Vagina (tissue), 2 donors: ENCODE measurements at regions not wholly inside any gene's neighbourhood (a gene's known extent, or its start where the extent isn't known, plus 50 kb on each side); places are given as distances from the start of the nearest gene placed in this dataset.

ENCODE experiments used
- CTCF ChIP-seq, 3 experiments: fragments of 450-650 bp in 2 of 3; fragments of 200-600 bp in 1 of 3; sonication (generic) in 1 of 3; IDR thresholded peaks; one replicate each; pipeline ENCODE4 v1.5.1; 2017 to 2019; ENCODE audit warnings: antibody characterized with exemption in 3 of 3, mild to moderate bottlenecking in 2 of 3, moderate library complexity in 2 of 3
- POLR2A ChIP-seq, 2 donors: fragments of 450-650 bp; IDR thresholded peaks; one replicate each; pipeline ENCODE4 v1.6.1; 2017; ENCODE audit warnings: antibody characterized with exemption in 2 of 2, mild to moderate bottlenecking in 2 of 2, moderate library complexity in 2 of 2
- POLR2AphosphoS5 ChIP-seq, 2 donors: sonication (generic); formaldehyde crosslinking; IDR thresholded peaks; one replicate each; pipeline ENCODE4 v1.9.0; 2017; ENCODE audit warnings: antibody characterized with exemption in 2 of 2, mild to moderate bottlenecking in 2 of 2, low read depth in 1 of 2; ENCODE audit not compliant: insufficient read depth in 1 of 2

DNA sequence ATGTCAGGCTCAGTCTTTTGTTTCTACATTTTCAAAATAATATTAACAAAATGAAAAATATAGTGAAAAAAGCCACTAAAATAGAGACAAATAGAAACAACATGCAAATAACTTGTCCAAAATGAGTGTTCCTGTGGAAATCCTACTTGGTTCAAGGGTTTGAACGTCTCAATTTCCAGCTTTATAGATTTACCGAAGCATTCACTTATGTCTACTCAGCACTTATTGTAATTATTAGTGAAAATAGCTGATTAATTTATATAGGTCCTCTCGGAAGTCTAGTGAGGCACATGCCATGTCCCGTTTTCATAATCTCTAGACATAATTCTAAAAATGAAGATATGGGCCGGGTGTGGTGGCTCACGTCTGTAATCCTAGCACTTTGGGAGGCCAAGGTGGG, 99.9 kb upstream of the NFIB start:
- TF ChIP-seq POLR2AphosphoS5 (IDR thresholded peaks at IDR 0.05; ENCODE audit: insufficient read depth in 1 of 2, low read depth in 1 of 2) (no peak), CTCF (IDR thresholded peaks at IDR 0.05) (no peak), POLR2A (IDR thresholded peaks at IDR 0.05) (no peak)
